ENCODE measurements at regions not wholly inside any gene's neighbourhood (a gene's known extent, or its start where the extent isn't known, plus 50 kb on each side); places are given as distances from the start of the nearest gene placed in this dataset.

DNA sequence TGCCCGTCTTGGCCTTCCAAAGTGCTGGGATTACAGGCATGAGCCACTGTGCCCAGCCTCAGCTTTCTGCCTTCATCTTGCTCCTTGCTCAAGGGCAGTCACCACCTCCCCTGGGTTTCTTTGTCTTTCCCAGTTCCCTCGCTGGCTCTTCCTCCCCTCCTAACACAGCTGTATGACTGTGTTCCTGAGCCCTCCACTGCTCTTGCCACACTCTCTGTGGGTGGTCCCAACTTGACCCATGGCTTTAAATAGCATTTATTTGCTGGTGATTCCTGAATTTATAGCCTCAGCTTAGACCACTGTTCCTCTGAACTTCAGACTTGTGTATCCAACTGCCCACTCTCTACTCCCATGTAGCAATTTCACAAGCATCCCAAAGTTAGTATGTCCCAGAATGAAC is 181.3 kb downstream of the BAMBI start:
- Histone ChIP-seq H3K27me3 (ENCODE audit: control insufficient read depth, insufficient read depth, low read length) (peaks cover 21% of the 10 kb centered on the region), H3K27ac (ENCODE audit: low read depth, low read length) (no peak overlapping the region), H3K9me3 (ENCODE audit: control insufficient read depth, insufficient read depth, low read length) (peaks cover 5% of the 10 kb centered on the region; the same call in 1 of the 2 replicates), H3K4me3 (ENCODE audit: low read depth, low read length) (no peak overlapping the region)
- ChIA-PET POLR2A (no interaction called here), CTCF (no interaction called here)
- no peak for DNase-seq (ENCODE audit: low read depth, low spot score)
- TF ChIP-seq CTCF (IDR thresholded peaks at IDR 0.05; ENCODE audit: low read depth, low read length) = no peak

DNA sequence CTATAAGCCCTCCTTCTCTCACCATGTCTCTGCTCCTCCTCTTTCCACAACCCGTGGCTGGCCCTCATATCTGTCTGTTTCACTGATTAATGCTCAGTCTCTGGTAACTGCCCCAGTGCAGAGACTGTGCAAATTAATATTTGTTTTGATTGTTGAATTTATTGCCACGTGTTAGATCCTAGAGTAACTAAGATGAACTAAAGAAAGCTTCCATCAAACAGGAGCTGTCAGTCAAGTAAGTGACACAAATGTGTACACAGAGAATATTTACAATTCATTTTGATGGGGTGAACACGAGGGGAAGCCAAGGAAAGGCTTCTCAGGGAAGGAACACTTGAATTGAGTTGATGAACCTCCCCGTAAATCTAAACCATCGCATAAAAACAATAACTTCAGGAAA is 182.5 kb downstream of the BAMBI start:
- H3K9me3 ChIP-seq (ENCODE audit: control insufficient read depth, insufficient read depth, low read length) = peaks cover 5% of the 10 kb centered on the region; the same call in 1 of the 2 replicates
- TF ChIP-seq CTCF (IDR thresholded peaks at IDR 0.05; ENCODE audit: low read depth, low read length) = no peak
- peaks cover 20% of the 10 kb centered on the region for H3K27me3 ChIP-seq (ENCODE audit: control insufficient read depth, insufficient read depth, low read length)
- no peak for DNase-seq (ENCODE audit: low read depth, low spot score)
- ChIA-PET CTCF (interaction anchor here (0.7 to 1.0 kb wide), 2 partner anchors 150 to 445 kb away, joined by 3 to 4 read pairs; no protein-coding TSS in a partner anchor), POLR2A (interaction anchor here (0.6 kb wide), 1 partner anchor 49 kb away, joined by 4 read pairs; no protein-coding TSS in a partner anchor)
- H3K27ac ChIP-seq (ENCODE audit: low read depth, low read length) = no peak overlapping the region
- no peak overlapping the region for H3K4me3 ChIP-seq (ENCODE audit: low read depth, low read length)

DNA sequence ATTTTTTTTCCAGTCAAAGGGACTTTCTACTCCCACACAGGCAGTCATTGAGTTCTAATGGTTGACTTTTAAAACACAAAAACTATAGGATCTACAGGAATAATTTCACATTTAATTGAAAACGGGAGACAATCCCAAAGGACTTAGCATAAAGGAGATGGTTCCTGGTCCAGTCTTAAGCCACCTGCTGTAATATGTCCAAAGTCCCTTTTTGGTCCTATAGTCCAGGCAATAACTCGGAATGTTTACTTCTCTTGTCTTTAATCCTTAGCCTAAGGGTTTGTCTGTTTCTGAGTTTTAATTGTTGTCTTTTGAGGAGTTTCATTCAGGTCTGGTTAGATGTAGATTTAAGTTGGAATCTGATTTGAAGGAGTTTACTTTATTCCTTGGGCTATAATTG is 184.9 kb downstream of the BAMBI start:
- Histone ChIP-seq H3K9me3 (ENCODE audit: control insufficient read depth, insufficient read depth, low read length) (peaks cover 2% of the 10 kb centered on the region; the same call in 1 of the 2 replicates), H3K27me3 (ENCODE audit: control insufficient read depth, insufficient read depth, low read length) (peaks cover 18% of the 10 kb centered on the region), H3K27ac (ENCODE audit: low read depth, low read length) (no peak overlapping the region), H3K4me3 (ENCODE audit: low read depth, low read length) (no peak overlapping the region)
- CTCF ChIA-PET = no interaction called here
- no peak for TF ChIP-seq CTCF (IDR thresholded peaks at IDR 0.05; ENCODE audit: low read depth, low read length)
- POLR2A ChIA-PET = no interaction called here
- DNase-seq (ENCODE audit: low read depth, low spot score) = no peak

- CTCF ChIA-PET = no interaction called here
- POLR2A ChIA-PET = no interaction called here
- TF ChIP-seq CTCF (IDR thresholded peaks at IDR 0.05; ENCODE audit: low read depth, low read length) = no peak
- Histone ChIP-seq H3K9me3 (ENCODE audit: control insufficient read depth, insufficient read depth, low read length) (no peaks in the 10 kb centered on the region), H3K27me3 (ENCODE audit: control insufficient read depth, insufficient read depth, low read length) (no peaks in the 10 kb centered on the region), H3K4me3 (ENCODE audit: low read depth, low read length) (no peak overlapping the region), H3K27ac (ENCODE audit: low read depth, low read length) (no peak overlapping the region)
- DNase-seq (ENCODE audit: low read depth, low spot score) = no peak
These were observed 192.4 kb downstream of the BAMBI start for GRCh38 chr10:28869606-28870201.

GRCh38 chr10:28871665-28872064 is 194.3 kb downstream of the BAMBI start:
- DNase-seq (ENCODE audit: low read depth, low spot score) = no peak
- Histone ChIP-seq H3K27me3 (ENCODE audit: control insufficient read depth, insufficient read depth, low read length) (no peaks in the 10 kb centered on the region), H3K27ac (ENCODE audit: low read depth, low read length) (no peak overlapping the region), H3K9me3 (ENCODE audit: control insufficient read depth, insufficient read depth, low read length) (no peaks in the 10 kb centered on the region), H3K4me3 (ENCODE audit: low read depth, low read length) (no peak overlapping the region)
- POLR2A ChIA-PET = no interaction called here
- CTCF ChIA-PET = no interaction called here
- no peak for TF ChIP-seq CTCF (IDR thresholded peaks at IDR 0.05; ENCODE audit: low read depth, low read length)
